HepG2 (cell line): ENCODE measurements at regions not wholly inside any gene's neighbourhood (a gene's known extent, or its start where the extent isn't known, plus 50 kb on each side); places are given as distances from the start of the nearest gene placed in this dataset.

ENCODE experiments used
- ATAC-seq: fragments of 200-7000 bp; cut with Tn5 transposase; 3 replicates; pipeline ENCODE4 v1.9.1; 2020; ENCODE audit warnings: mild to moderate bottlenecking, moderate library complexity
- BruUV-seq: library from RNA; stranded (reverse); fragments of 400-500 nt; replicated peaks from 2 replicates; lab custom pipeline; 2021; lab: Mats Ljungman, UMichigan
- CTCF ChIA-PET: fragments of 300-600 bp; formaldehyde crosslinking; extraction: SDS; loops from one replicate; lab custom pipeline; 2021; ENCODE audit warnings: low total read pairs, inconsistent platforms, low intra/inter-chr PET ratio; lab: Yijun Ruan, JAX
- POLR2A ChIA-PET: fragments of 350-600 bp; sonication (Branson Sonifier 250); formaldehyde crosslinking; loops from one replicate; lab custom pipeline; 2020; ENCODE audit warnings: antibody characterized with exemption, inconsistent platforms; lab: Yijun Ruan, JAX
- DNase-seq: peaks from one replicate; pipeline ENCODE4 v3.0.0-alpha.2; 2015; ENCODE audit warnings: low spot score
- FAIRE-seq: peaks from 3 replicates; lab custom pipeline; 2011; peaks lifted over from hg19 to GRCh38; lab: Jason Lieb, UNC
- H2AFZ ChIP-seq: one replicate; pipeline ENCODE4 v1.6.1; 2011; ENCODE audit warnings: low read length, inconsistent platforms
- H3K27ac ChIP-seq: fragments of 300-600 bp; 3 replicates; pipeline ENCODE4 v1.8.0; 2011; ENCODE audit warnings: mixed run types, mild to moderate bottlenecking, mixed read lengths, low read length, inconsistent platforms; ENCODE audit not compliant: insufficient read depth; ENCODE audit errors: extremely low read length
- H3K27me3 ChIP-seq, 2 experiments: fragments of 200-600 bp in 1 of 2; 2 replicates in 1 of 2; 3 replicates in 1 of 2; pipeline versions ENCODE4 v1.6.0 to v1.8.0; 2011; ENCODE audit warnings: low read length in 2 of 2, mild to moderate bottlenecking in 2 of 2, moderate library complexity in 2 of 2, inconsistent platforms in 1 of 2; ENCODE audit not compliant: insufficient read depth in 2 of 2, control insufficient read depth in 1 of 2
- H3K36me3 ChIP-seq, 2 experiments: fragments of 200-600 bp in 1 of 2; replicated peaks in 1 of 2; 2 replicates in 1 of 2; 3 replicates in 1 of 2; pipeline versions ENCODE4 v1.5.1 to v1.8.0; 2011; ENCODE audit warnings: low read length in 2 of 2, inconsistent platforms in 1 of 2; ENCODE audit not compliant: insufficient read depth in 2 of 2, control insufficient read depth in 1 of 2
- H3K4me1 ChIP-seq: 2 replicates; pipeline ENCODE4 v1.5.1; 2012; ENCODE audit warnings: low read length, inconsistent platforms; ENCODE audit not compliant: insufficient read depth
- H3K4me2 ChIP-seq: 2 replicates; pipeline ENCODE4 v1.6.0; 2011; ENCODE audit warnings: low read depth, low read length, inconsistent platforms
- H3K4me3 ChIP-seq, 3 experiments: fragments of 200-600 bp in 1 of 3; sonication (generic), shearing (Covaris generic) in 1 of 3; replicated peaks in 1 of 3; 2 replicates each; pipeline ENCODE4 v1.5.1; 2011 to 2016; ENCODE audit warnings: low read length in 3 of 3, inconsistent platforms in 2 of 3, low read depth in 2 of 3, mild to moderate bottlenecking in 2 of 3, control low read depth in 1 of 3, mixed read lengths in 1 of 3; ENCODE audit not compliant: insufficient read depth in 1 of 3
- H3K79me2 ChIP-seq: one replicate; pipeline ENCODE4 v1.6.1; 2011; ENCODE audit warnings: low read length, inconsistent platforms; ENCODE audit not compliant: insufficient read depth
- H3K9ac ChIP-seq: 2 replicates; pipeline ENCODE4 v1.6.0; 2011; ENCODE audit warnings: mild to moderate bottlenecking, low read depth, low read length, inconsistent platforms; ENCODE audit not compliant: insufficient read depth
- H3K9me3 ChIP-seq: 2 replicates; pipeline ENCODE4 v1.5.1; 2012; ENCODE audit warnings: mild to moderate bottlenecking, low read length
- H4K20me1 ChIP-seq: 2 replicates; pipeline ENCODE4 v1.6.0; 2011; ENCODE audit warnings: inconsistent platforms, mild to moderate bottlenecking, low read length, moderate library complexity; ENCODE audit not compliant: insufficient read depth
- HNF4G ChIP-seq, 2 experiments: sonication (generic) in 1 of 2; formaldehyde crosslinking in 1 of 2; IDR thresholded peaks; 2 replicates each; pipeline versions ENCODE4 v1.4.0 to v1.6.1; 2011 to 2020; ENCODE audit warnings: borderline replicate concordance in 2 of 2, low read depth in 2 of 2, mild to moderate bottlenecking in 2 of 2, low read length in 1 of 2, missing genetic modification reagents in 1 of 2, moderate library complexity in 1 of 2
- MBNL3 ChIP-seq: fragments of 250-450 bp; sonication (Bioruptor Pico); conservative IDR thresholded peaks from 2 replicates; pipeline ENCODE4 v1.8.0; 2022; ENCODE audit warnings: mild to moderate bottlenecking, inconsistent platforms
- TOE1 ChIP-seq: sonication (generic); formaldehyde crosslinking; IDR thresholded peaks from 2 replicates; pipeline ENCODE4 v1.4.0; 2020; ENCODE audit warnings: mild to moderate bottlenecking, missing genetic modification reagents
- ZBTB42 ChIP-seq: sonication (generic); formaldehyde crosslinking; IDR thresholded peaks from 2 replicates; pipeline ENCODE4 v1.5.0; 2020; ENCODE audit warnings: mild to moderate bottlenecking, missing genetic modification reagents
- ZNF292 ChIP-seq: sonication (generic); formaldehyde crosslinking; IDR thresholded peaks from 2 replicates; pipeline ENCODE4 v1.8.1; 2022; ENCODE audit warnings: mild to moderate bottlenecking, low read depth, missing genetic modification reagents, borderline replicate concordance
- ZNF605 ChIP-seq: sonication (generic); formaldehyde crosslinking; IDR thresholded peaks from 2 replicates; pipeline ENCODE4 v1.8.0; 2022; ENCODE audit warnings: mild to moderate bottlenecking, missing genetic modification reagents
- WGBS: methylation state at CpG from one replicate; pipeline ENCODE4 v1.1.6; 2017; ENCODE audit warnings: low lambda C conversion rate; 5-methylcytosine and 5-hydroxymethylcytosine counted together
- in situ Hi-C: cut with HindIII; loops from 2 replicates; pipeline ENCODE4 v1.10.0; 2017; ENCODE audit warnings: low pct_unique_long_range_greater_than_20kb; ENCODE audit not compliant: extremely low pct_ligation_motif_present
- intact Hi-C: fragments of 100-400 bp; cut with micrococcal nuclease; formaldehyde crosslinking; loops from one replicate; pipeline ENCODE4 v1.10.0; 2022; ENCODE audit not compliant: unreplicated experiment
- TF ChIP-seq, protein P1 (sequence below): sonication (generic); formaldehyde crosslinking; IDR thresholded peaks from 2 replicates; pipeline ENCODE4 v1.5.0; 2020; ENCODE audit warnings: missing genetic modification reagents
- TF ChIP-seq, protein P2 (sequence below): IDR thresholded peaks from 2 replicates; pipeline ENCODE4 v1.6.1; 2012; ENCODE audit warnings: inconsistent platforms

DNA sequence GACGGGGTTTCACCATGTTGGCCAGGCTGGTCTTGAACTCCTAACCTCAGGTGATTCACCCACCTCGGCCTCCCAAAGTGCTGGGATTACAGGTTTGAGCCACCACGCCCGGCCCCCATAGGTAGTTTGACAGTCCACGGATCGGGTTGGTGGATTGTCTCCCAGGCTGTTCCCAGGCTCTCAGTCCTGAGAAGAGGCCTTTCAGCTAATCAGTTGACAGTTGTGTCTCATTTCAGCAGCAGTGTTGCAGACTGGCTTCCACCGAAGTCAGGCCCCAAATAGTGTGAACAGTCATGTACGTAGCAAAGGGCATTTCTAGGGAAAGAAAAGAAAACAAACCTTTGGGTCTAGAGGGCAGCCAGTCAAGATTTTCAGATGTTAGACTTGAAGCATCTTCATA, 102.4 kb upstream of the TLR3 start:
- Histone ChIP-seq H3K4me2 (no peak overlapping the region), H3K9me3 (no peaks in the 10 kb centered on the region), H3K36me3 (no peaks in the 10 kb centered on the region), H3K4me3 (no peak overlapping the region), H3K4me1 (peaks cover 25% of the 10 kb centered on the region), H3K9ac (no peak overlapping the region), H3K27ac (no peak overlapping the region), H3K27me3 (no peaks in the 10 kb centered on the region), H4K20me1 (no peaks in the 10 kb centered on the region), H2AFZ (no peak overlapping the region), H3K79me2 (no peaks in the 10 kb centered on the region)
- no peak for DNase-seq
- ATAC-seq: no peak
- POLR2A ChIA-PET: no interaction called here
- CTCF ChIA-PET: no interaction called here
- 74% methylated on average over 6 of the region's 8 CpGs for WGBS
- TF ChIP-seq, protein P1, sequence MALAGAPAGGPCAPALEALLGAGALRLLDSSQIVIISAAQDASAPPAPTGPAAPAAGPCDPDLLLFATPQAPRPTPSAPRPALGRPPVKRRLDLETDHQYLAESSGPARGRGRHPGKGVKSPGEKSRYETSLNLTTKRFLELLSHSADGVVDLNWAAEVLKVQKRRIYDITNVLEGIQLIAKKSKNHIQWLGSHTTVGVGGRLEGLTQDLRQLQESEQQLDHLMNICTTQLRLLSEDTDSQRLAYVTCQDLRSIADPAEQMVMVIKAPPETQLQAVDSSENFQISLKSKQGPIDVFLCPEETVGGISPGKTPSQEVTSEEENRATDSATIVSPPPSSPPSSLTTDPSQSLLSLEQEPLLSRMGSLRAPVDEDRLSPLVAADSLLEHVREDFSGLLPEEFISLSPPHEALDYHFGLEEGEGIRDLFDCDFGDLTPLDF: no peak
- TF ChIP-seq MBNL3 (CRISPR knock-in tag) (no peak), HNF4G (IDR thresholded peaks at IDR 0.05; ENCODE audit: borderline replicate concordance, low read depth, low read length) (no peak), HNF4G (CRISPR knock-in tag; IDR thresholded peaks at IDR 0.05; ENCODE audit: borderline replicate concordance, low read depth) (no peak), ZNF292 (CRISPR knock-in tag) (no peak), ZBTB42 (no peak), TOE1 (CRISPR knock-in tag) (no peak), ZNF605 (CRISPR knock-in tag) (no peak)
- TF ChIP-seq, protein P2, sequence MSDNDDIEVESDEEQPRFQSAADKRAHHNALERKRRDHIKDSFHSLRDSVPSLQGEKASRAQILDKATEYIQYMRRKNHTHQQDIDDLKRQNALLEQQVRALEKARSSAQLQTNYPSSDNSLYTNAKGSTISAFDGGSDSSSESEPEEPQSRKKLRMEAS: no peak
- intact Hi-C loops: loop anchor here (10.0 kb wide), 1 partner anchor 152 kb away; the partner anchor contains the start of gene SORBS2
- in situ Hi-C loops: no loop called here
- FAIRE-seq: no peak
- BruUV-seq: no TSS peak
